Epithelial cell of proximal tubule (primary cell): ENCODE measurements at regions not wholly inside any gene's neighbourhood (a gene's known extent, or its start where the extent isn't known, plus 50 kb on each side); places are given as distances from the start of the nearest gene placed in this dataset.

Source experiments
- DNase-seq: peaks from one replicate; pipeline ENCODE4 v3.0.0-alpha.2; 2011; ENCODE audit warnings: low read depth
- H3K4me3 ChIP-seq: 2 replicates; pipeline ENCODE4 v1.5.1; 2011; ENCODE audit warnings: low read depth, mild to moderate bottlenecking, low read length
- CTCF ChIP-seq: conservative IDR thresholded peaks from 2 replicates; pipeline ENCODE4 v1.5.1; 2012; ENCODE audit warnings: low read depth, mild to moderate bottlenecking, low read length

- no peak overlapping the region for H3K4me3 ChIP-seq
- no peak for DNase-seq
- no peak for TF ChIP-seq CTCF
Measured at GRCh38 chr2:221704442-221704841, 132.3 kb upstream of the EPHA4 start.

- no peak for TF ChIP-seq CTCF
- DNase-seq: no peak
- no peak overlapping the region for H3K4me3 ChIP-seq
Measured at GRCh38 chr2:221693365-221693764, 121.3 kb upstream of the EPHA4 start.

- no peak for TF ChIP-seq CTCF
- DNase-seq: no peak
- H3K4me3 ChIP-seq: no peak overlapping the region
Measured at GRCh38 chr2:221691571-221691970, 119.5 kb upstream of the EPHA4 start.

- TF ChIP-seq CTCF: no peak
- no peak overlapping the region for H3K4me3 ChIP-seq
- DNase-seq: no peak
Measured at GRCh38 chr2:221689140-221689539, 117.0 kb upstream of the EPHA4 start.

GRCh38 chr2:221680548-221680947, 108.4 kb upstream of the EPHA4 start:
- no peak for DNase-seq
- TF ChIP-seq CTCF: no peak
- no peak overlapping the region for H3K4me3 ChIP-seq

- DNase-seq: no peak
- TF ChIP-seq CTCF: no peak
- H3K4me3 ChIP-seq: no peak overlapping the region
Measured at GRCh38 chr2:221677688-221678087, 105.6 kb upstream of the EPHA4 start.

- no peak overlapping the region for H3K4me3 ChIP-seq
- TF ChIP-seq CTCF: no peak
- DNase-seq: no peak
Measured at GRCh38 chr2:221676566-221677172, 104.6 kb upstream of the EPHA4 start.
